K562 (cell line): ENCODE measurements at regions not wholly inside any gene's neighbourhood (a gene's known extent, or its start where the extent isn't known, plus 50 kb on each side); places are given as distances from the start of the nearest gene placed in this dataset.

Experiments
- ATAC-seq: fragments of 200-7000 bp; cut with Tn5 transposase; 3 replicates; pipeline ENCODE4 v1.9.1; 2020; ENCODE audit warnings: moderate library complexity
- BruUV-seq: library from RNA; stranded (reverse); fragments of 400-500 nt; replicated peaks from 2 replicates; lab custom pipeline; 2021; lab: Mats Ljungman, UMichigan
- CTCF ChIA-PET: fragments of 300-600 bp; formaldehyde crosslinking; extraction: SDS; loops from one replicate; lab custom pipeline; 2021; ENCODE audit warnings: low intra/inter-chr PET ratio; lab: Yijun Ruan, JAX
- POLR2A ChIA-PET: fragments of 300-600, 350-650 bp; sonication (Branson Sonifier 250); formaldehyde crosslinking; extraction: SDS; loops from one replicate; lab custom pipeline; 2021; ENCODE audit warnings: antibody characterized with exemption, inconsistent platforms; lab: Yijun Ruan, JAX
- DNase-seq, 4 experiments: peaks; one replicate each; pipeline versions ENCODE4 v3.0.0 to v3.0.0-alpha.2; 2011 to 2018; ENCODE audit warnings: low spot score in 3 of 4, mixed read lengths in 3 of 4; ENCODE audit errors: extremely low read depth in 1 of 4
- FAIRE-seq: peaks from 2 replicates; lab custom pipeline; 2011; peaks lifted over from hg19 to GRCh38; lab: Jason Lieb, UNC
- H2AFZ ChIP-seq: 2 replicates; pipeline ENCODE4 v1.6.0; 2011; ENCODE audit warnings: low read depth, low read length, control low read depth, inconsistent platforms
- H3K27ac ChIP-seq: fragments of 200-600 bp; 3 replicates; pipeline ENCODE4 v1.8.0; 2011; ENCODE audit warnings: low read depth, mild to moderate bottlenecking, control low read depth, inconsistent platforms, low read length, moderate library complexity, mixed read lengths; ENCODE audit errors: extremely low read depth
- H3K27me3 ChIP-seq, 2 experiments: fragments of 300-600 bp in 1 of 2; 2 replicates in 1 of 2; 3 replicates in 1 of 2; pipeline versions ENCODE4 v1.6.0 to v1.8.0; 2011; ENCODE audit warnings: inconsistent platforms in 2 of 2, low read length in 2 of 2, mild to moderate bottlenecking in 1 of 2, mixed read lengths in 1 of 2, moderate library complexity in 1 of 2; ENCODE audit not compliant: control insufficient read depth in 2 of 2, insufficient read depth in 2 of 2
- H3K36me3 ChIP-seq: fragments of 300-600 bp; 3 replicates; pipeline ENCODE4 v1.8.0; 2011; ENCODE audit warnings: mild to moderate bottlenecking, low read length, inconsistent platforms; ENCODE audit not compliant: control insufficient read depth, insufficient read depth
- H3K4me1 ChIP-seq, 2 experiments: fragments of 200-600 bp in 1 of 2; replicated peaks in 1 of 2; 2 replicates in 1 of 2; 3 replicates in 1 of 2; pipeline versions ENCODE4 v1.5.1 to v1.8.0; 2011; ENCODE audit warnings: inconsistent platforms in 2 of 2, low read length in 2 of 2, mild to moderate bottlenecking in 1 of 2, mixed read lengths in 1 of 2, moderate library complexity in 1 of 2; ENCODE audit not compliant: control insufficient read depth in 2 of 2, insufficient read depth in 2 of 2
- H3K4me2 ChIP-seq: 2 replicates; pipeline ENCODE4 v1.6.1; 2011; ENCODE audit warnings: low read length, control low read depth, inconsistent platforms, mixed read lengths; ENCODE audit not compliant: insufficient read depth
- H3K4me3 ChIP-seq: fragments of 200-600 bp; sonication (generic), shearing (Covaris generic); 2 replicates; pipeline ENCODE4 v1.5.1; 2016; ENCODE audit warnings: control low read depth, inconsistent platforms
- H3K79me2 ChIP-seq: fragments of 200-600 bp; 3 replicates; pipeline ENCODE4 v1.8.0; 2011; ENCODE audit warnings: low read length, inconsistent platforms; ENCODE audit not compliant: control insufficient read depth, insufficient read depth
- H3K9ac ChIP-seq, 2 experiments: 2 replicates each; pipeline versions ENCODE4 v1.6.0 to v1.6.1; 2011; ENCODE audit warnings: low read depth in 2 of 2, low read length in 2 of 2, control low read depth in 1 of 2, inconsistent platforms in 1 of 2, mild to moderate bottlenecking in 1 of 2, mixed read lengths in 1 of 2; ENCODE audit not compliant: insufficient read depth in 1 of 2
- H3K9me1 ChIP-seq: one replicate; pipeline ENCODE4 v1.6.0; 2011; ENCODE audit warnings: inconsistent platforms, mild to moderate bottlenecking, low read length, moderate library complexity; ENCODE audit not compliant: control insufficient read depth, insufficient read depth
- H3K9me3 ChIP-seq: replicated peaks from 2 replicates; pipeline ENCODE4 v1.5.1; 2011; ENCODE audit warnings: low read depth, low read length, inconsistent platforms; ENCODE audit not compliant: control insufficient read depth, insufficient read depth
- H4K20me1 ChIP-seq: replicated peaks from 2 replicates; pipeline ENCODE4 v1.6.1; 2011; ENCODE audit warnings: low read length, inconsistent platforms, mixed read lengths; ENCODE audit not compliant: control insufficient read depth, insufficient read depth
- AFF1 ChIP-seq, 2 experiments: fragments of 450-650 bp; IDR thresholded peaks; 2 replicates each; pipeline ENCODE4 v1.6.1; 2018; ENCODE audit warnings: mild to moderate bottlenecking in 2 of 2, low read depth in 1 of 2; ENCODE audit not compliant: partially characterized antibody in 2 of 2
- DPF2 ChIP-seq: fragments of 450-650 bp; IDR thresholded peaks from 2 replicates; pipeline ENCODE4 v1.6.1; 2016
- ELF1 ChIP-seq: fragments of 200-800 bp; sonication (Bioruptor generic); IDR thresholded peaks from 2 replicates; pipeline ENCODE4 v1.6.1; 2016; ENCODE audit warnings: missing genetic modification characterization, missing compliant biosample characterization
- KDM1A ChIP-seq, 2 experiments: fragments of 450-650 bp; IDR thresholded peaks; 2 replicates each; pipeline ENCODE4 v1.6.1; 2016; ENCODE audit warnings: mild to moderate bottlenecking in 2 of 2
- LCOR ChIP-seq: sonication (generic); formaldehyde crosslinking; IDR thresholded peaks from 2 replicates; pipeline ENCODE4 v1.8.0; 2022; ENCODE audit warnings: mild to moderate bottlenecking, missing genetic modification reagents
- NR2C1 ChIP-seq, 2 experiments: fragments of 450-650 bp; IDR thresholded peaks; 2 replicates each; pipeline ENCODE4 v1.6.1; 2017; ENCODE audit warnings: mild to moderate bottlenecking in 2 of 2, antibody characterized with exemption in 1 of 2, inconsistent platforms in 1 of 2, missing compliant biosample characterization in 1 of 2, missing genetic modification characterization in 1 of 2
- SMARCC2 ChIP-seq: fragments of 450-650 bp; IDR thresholded peaks from 2 replicates; pipeline ENCODE4 v1.6.1; 2017; ENCODE audit warnings: antibody characterized with exemption, moderate library complexity, mild to moderate bottlenecking, low read depth
- WGBS: fragments of 100-300 bp; shearing (Covaris generic); methylation state at CpG from one replicate; pipeline ENCODE4 v1.1.6; 2016; ENCODE audit warnings: low coverage, mixed read lengths; ENCODE audit not compliant: insufficient coverage; ENCODE audit errors: missing lambda C conversion rate; 5-methylcytosine and 5-hydroxymethylcytosine counted together
- in situ Hi-C: fragments of 300-500 bp; cut with MboI; formaldehyde crosslinking; loops from 4 replicates; pipeline ENCODE4 v1.15.0; 2018; ENCODE audit warnings: inconsistent platforms, mixed read lengths
- intact Hi-C: fragments of 100-400 bp; cut with micrococcal nuclease; formaldehyde crosslinking; loops from 2 replicates; pipeline ENCODE4 v1.14.2; 2022

- in situ Hi-C loops (no loop called here), intact Hi-C loops (no loop called here)
- no peak overlapping the region for H3K27ac ChIP-seq
- H3K9me3 ChIP-seq: no peaks in the 10 kb centered on the region
- no peaks in the 10 kb centered on the region for H3K79me2 ChIP-seq
- no peak for FAIRE-seq
- TF ChIP-seq NR2C1 (IDR thresholded peaks at IDR 0.05): no peak
- TF ChIP-seq NR2C1 (tag; IDR thresholded peaks at IDR 0.05): no peak
- TF ChIP-seq SMARCC2: no peak
- H2AFZ ChIP-seq: no peak overlapping the region
- no peak overlapping the region for H3K4me3 ChIP-seq
- WGBS: 3% methylated on average over 4 of the region's 4 CpGs
- ChIA-PET POLR2A (interaction anchor here (0.6 to 1.9 kb wide), 5 partner anchors 9 to 1400 kb away, joined by 3 to 5 read pairs (median 3); no protein-coding TSS in a partner anchor), CTCF (no interaction called here)
- H3K27me3 ChIP-seq: peaks cover 0 to 5% of the 10 kb centered on the region in 2 experiments; a peak in 1 of 5 replicates
- H3K9me1 ChIP-seq: no peaks in the 10 kb centered on the region
- DNase-seq: no peak
- H3K36me3 ChIP-seq: no peaks in the 10 kb centered on the region
- no peak for ATAC-seq
- H4K20me1 ChIP-seq: peaks cover 6% of the 10 kb centered on the region; the same call in 1 of the 2 replicates
- H3K4me2 ChIP-seq: no peak overlapping the region
- BruUV-seq: no TSS peak
- no peaks in the 10 kb centered on the region for H3K4me1 ChIP-seq
- H3K9ac ChIP-seq: no peak overlapping the region
Measured at GRCh38 chr10:42997849-42998165, 79.1 kb upstream of the RET start.

GRCh38 chr10:42998481-42999384, 78.1 kb upstream of the RET start:
- Histone ChIP-seq H3K27me3 (no peaks in the 10 kb centered on the region), H3K9me3 (no peaks in the 10 kb centered on the region), H3K9me1 (no peaks in the 10 kb centered on the region), H3K4me2 (no peak overlapping the region), H3K4me1 (no peaks in the 10 kb centered on the region), H3K4me3 (no peak overlapping the region), H4K20me1 (peaks cover 6% of the 10 kb centered on the region; the same call in 1 of the 2 replicates), H3K9ac (no peak overlapping the region), H3K36me3 (no peaks in the 10 kb centered on the region), H3K79me2 (no peaks in the 10 kb centered on the region), H2AFZ (no peak overlapping the region), H3K27ac (no peak overlapping the region)
- FAIRE-seq (no peak), ATAC-seq (peak; percentile 34; the same call in 2 of the 3 replicates), DNase-seq (no peak)
- under 1% methylated on average over 12 of the region's 12 CpGs for WGBS
- ChIA-PET CTCF (no interaction called here), POLR2A (interaction anchor here (0.6 to 1.9 kb wide), 5 partner anchors 9 to 1399 kb away, joined by 3 to 5 read pairs (median 3); no protein-coding TSS in a partner anchor)
- in situ Hi-C loops (no loop called here), intact Hi-C loops (no loop called here)
- no TSS peak for BruUV-seq
- TF ChIP-seq LCOR (CRISPR knock-in tag) (no peak), DPF2 (no peak), AFF1 (IDR thresholded peaks at IDR 0.05; ENCODE audit: low read depth in 1 of 2, partially characterized antibody in 2 of 2) (no peak), KDM1A (IDR thresholded peaks at IDR 0.05) (no peak), ELF1 (tag) (no peak)
